Activated T-cell treated with anti-CD3 and anti-CD28 coated beads, Interleukin-2, amount 50 U/mL, for 24 hours (primary cell): ENCODE measurements at regions not wholly inside any gene's neighbourhood (a gene's known extent, or its start where the extent isn't known, plus 50 kb on each side); places are given as distances from the start of the nearest gene placed in this dataset.

Source experiments
- DNase-seq: peaks from one replicate; pipeline ENCODE4 v3.0.0-alpha.2; 2020
- H3K27ac Mint-ChIP-seq: 2 replicates; pipeline ENCODE4 v1.8.0; 2020; ENCODE audit warnings: mild to moderate bottlenecking, mixed read lengths
- H3K27me3 Mint-ChIP-seq: 2 replicates; pipeline ENCODE4 v1.8.0; 2020; ENCODE audit warnings: mixed read lengths
- H3K36me3 Mint-ChIP-seq: 2 replicates; pipeline ENCODE4 v1.8.0; 2020; ENCODE audit warnings: low read depth, mixed read lengths
- H3K4me1 Mint-ChIP-seq: 2 replicates; pipeline ENCODE4 v1.8.0; 2020; ENCODE audit warnings: low read depth, mixed read lengths
- H3K4me3 Mint-ChIP-seq: 2 replicates; pipeline ENCODE4 v1.8.0; 2020; ENCODE audit warnings: mild to moderate bottlenecking, moderate library complexity, mixed read lengths
- H3K9me3 Mint-ChIP-seq: 2 replicates; pipeline ENCODE4 v1.8.0; 2020; ENCODE audit warnings: mixed read lengths

DNA sequence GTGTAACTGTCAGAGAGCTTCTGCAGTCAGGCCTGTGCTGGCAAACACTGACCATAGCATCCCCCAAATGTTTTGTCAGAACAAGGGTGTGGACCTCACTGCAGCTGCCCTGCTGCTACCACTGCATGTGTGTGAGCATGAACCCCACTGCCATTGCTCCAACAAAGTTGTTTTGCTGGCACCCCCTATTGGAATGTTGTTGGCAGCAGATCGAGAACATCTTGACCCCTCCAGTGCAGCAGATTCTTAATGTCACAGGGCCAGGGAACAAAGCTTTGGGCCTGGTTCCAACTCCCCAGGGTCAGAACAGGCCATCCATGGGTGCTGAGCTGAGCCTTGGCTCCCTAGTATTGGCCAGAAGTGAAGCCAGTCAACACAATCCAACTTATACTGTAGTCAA lies 1537.4 kb downstream of the NCAM2 start:
- H3K4me3 Mint-ChIP-seq = no peak overlapping the region
- H3K9me3 Mint-ChIP-seq = peaks cover 37% of the 10 kb centered on the region

DNA sequence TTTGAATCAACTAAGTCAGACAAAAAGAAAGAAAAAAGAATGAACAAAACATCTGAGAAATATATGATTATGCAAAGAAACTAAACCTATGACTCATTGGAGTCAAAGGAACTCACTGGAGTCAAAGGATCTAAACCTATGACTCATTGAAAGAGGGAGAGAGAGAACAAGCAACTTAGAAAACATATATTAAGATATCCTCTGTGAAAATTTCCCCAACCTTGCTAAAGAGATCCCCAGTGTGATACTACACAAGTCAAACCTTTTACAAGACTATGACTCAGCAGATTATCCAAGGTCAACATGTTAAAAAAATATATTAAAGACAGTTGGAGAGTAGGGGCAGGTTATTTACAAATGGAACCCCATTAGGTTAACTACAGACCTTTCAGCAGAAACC lies 1538.3 kb downstream of the NCAM2 start:
- H3K4me1 Mint-ChIP-seq = peaks cover 13% of the 10 kb centered on the region
- H3K27ac Mint-ChIP-seq = no peak overlapping the region
- H3K36me3 Mint-ChIP-seq = no peaks in the 10 kb centered on the region
- no peak overlapping the region for H3K4me3 Mint-ChIP-seq
- H3K9me3 Mint-ChIP-seq = peaks cover 38% of the 10 kb centered on the region
- no peak for DNase-seq
- H3K27me3 Mint-ChIP-seq = no peaks in the 10 kb centered on the region

More for the DNA sequence above, 1537.4 kb downstream of the NCAM2 start:
- H3K27me3 Mint-ChIP-seq = no peaks in the 10 kb centered on the region
- H3K27ac Mint-ChIP-seq = no peak overlapping the region
- no peak for DNase-seq
- no peaks in the 10 kb centered on the region for H3K36me3 Mint-ChIP-seq
- peaks cover 13% of the 10 kb centered on the region for H3K4me1 Mint-ChIP-seq

DNA sequence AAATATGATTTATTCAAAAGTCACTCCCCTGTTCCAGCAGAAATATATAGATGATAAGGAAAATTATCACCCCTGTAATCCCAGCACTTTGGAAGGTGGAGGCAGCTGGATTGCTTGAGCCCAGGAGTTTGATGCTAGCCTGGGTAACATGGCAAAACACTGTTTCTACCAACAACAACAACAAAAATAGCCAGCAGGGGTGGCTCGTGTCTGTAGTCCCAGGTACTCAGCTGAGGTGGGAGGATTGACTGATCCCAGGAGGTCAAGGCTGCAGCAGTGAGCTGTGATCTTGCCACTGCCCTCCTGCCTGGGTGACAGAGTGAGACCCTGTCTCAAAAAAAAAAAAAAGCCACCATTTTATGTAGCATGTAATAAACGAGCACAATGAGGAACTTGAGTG lies 1546.5 kb downstream of the NCAM2 start:
- no peak overlapping the region for H3K27ac Mint-ChIP-seq
- no peaks in the 10 kb centered on the region for H3K27me3 Mint-ChIP-seq
- no peaks in the 10 kb centered on the region for H3K4me1 Mint-ChIP-seq
- H3K9me3 Mint-ChIP-seq = peaks cover 10% of the 10 kb centered on the region
- H3K36me3 Mint-ChIP-seq = no peaks in the 10 kb centered on the region
- no peak for DNase-seq
- H3K4me3 Mint-ChIP-seq = no peak overlapping the region

DNA sequence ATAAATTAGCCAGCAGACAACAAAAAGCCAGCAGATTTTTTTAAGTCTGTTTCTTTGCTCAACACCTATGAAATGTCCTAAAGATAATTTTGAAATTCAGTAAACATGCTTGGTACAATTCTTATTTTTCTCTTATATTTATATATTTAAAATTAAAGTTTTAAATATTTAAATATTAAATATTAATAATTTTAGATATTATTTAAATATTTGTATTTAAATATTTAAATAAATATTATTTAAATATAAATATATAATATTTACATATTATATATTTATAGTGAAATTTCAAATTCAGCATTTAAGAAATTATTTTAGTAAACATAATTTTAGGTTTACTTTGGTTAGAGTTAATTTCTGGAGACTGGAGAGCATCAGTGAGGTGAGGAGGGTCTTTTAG lies 1554.2 kb downstream of the NCAM2 start:
- no peaks in the 10 kb centered on the region for H3K4me1 Mint-ChIP-seq
- H3K4me3 Mint-ChIP-seq = no peak overlapping the region
- DNase-seq = no peak
- no peaks in the 10 kb centered on the region for H3K36me3 Mint-ChIP-seq
- no peak overlapping the region for H3K27ac Mint-ChIP-seq
- no peaks in the 10 kb centered on the region for H3K9me3 Mint-ChIP-seq
- H3K27me3 Mint-ChIP-seq = no peaks in the 10 kb centered on the region

DNA sequence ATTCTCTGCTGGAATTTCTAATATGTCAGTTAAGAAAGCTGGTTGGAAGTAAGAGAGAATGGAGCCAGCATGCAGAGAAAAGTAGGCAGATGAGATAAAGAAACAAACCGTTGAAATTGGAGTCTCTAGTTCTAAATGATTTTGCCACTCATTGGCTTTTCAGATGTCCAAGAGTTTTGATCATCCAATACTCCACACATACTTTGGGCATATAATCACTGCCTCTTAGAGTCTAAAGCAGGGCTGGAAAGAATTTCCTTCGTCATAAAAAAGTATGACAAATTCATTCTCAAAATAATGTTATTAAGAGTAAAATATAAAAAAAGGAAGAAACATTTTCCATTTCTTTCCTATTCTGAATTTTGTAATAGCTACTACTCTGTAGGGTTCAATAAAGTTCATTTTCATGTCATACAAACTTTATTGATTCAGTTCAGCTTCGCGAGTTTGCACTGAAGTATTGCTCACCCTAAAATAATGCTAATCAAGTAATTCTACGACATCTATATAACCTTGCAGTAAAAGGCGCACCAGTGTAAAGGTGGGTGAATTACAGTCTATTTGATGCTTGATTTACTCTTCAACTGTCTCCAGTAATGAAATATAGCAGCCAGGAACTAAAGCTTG lies 1556.6 kb downstream of the NCAM2 start:
- no peak overlapping the region for H3K4me3 Mint-ChIP-seq
- no peaks in the 10 kb centered on the region for H3K36me3 Mint-ChIP-seq
- no peak for DNase-seq
- H3K4me1 Mint-ChIP-seq = no peaks in the 10 kb centered on the region
- H3K27me3 Mint-ChIP-seq = no peaks in the 10 kb centered on the region
- H3K9me3 Mint-ChIP-seq = no peaks in the 10 kb centered on the region
- no peak overlapping the region for H3K27ac Mint-ChIP-seq

DNA sequence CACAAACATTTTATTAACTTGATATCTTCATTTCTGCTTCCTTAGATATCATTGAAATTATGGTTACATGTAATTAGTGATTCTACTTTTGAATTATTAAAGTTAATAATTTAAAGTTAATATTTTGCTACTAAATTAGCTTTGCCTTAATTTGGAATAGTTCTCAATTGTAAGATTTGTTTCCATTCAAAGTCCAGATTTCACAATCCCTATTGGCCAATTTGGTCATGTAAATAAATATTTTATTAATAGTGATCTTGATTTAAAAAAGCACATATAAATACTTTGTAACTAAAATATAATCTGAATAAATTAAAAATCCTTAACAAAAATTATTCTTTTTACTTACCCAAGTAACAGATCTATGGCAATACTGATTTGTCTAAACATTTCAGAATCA lies 1558.6 kb downstream of the NCAM2 start:
- H3K4me3 Mint-ChIP-seq = no peak overlapping the region
- DNase-seq = no peak
- H3K27ac Mint-ChIP-seq = no peak overlapping the region
- H3K27me3 Mint-ChIP-seq = no peaks in the 10 kb centered on the region
- peaks cover 5% of the 10 kb centered on the region for H3K9me3 Mint-ChIP-seq
- no peaks in the 10 kb centered on the region for H3K36me3 Mint-ChIP-seq
- no peaks in the 10 kb centered on the region for H3K4me1 Mint-ChIP-seq

DNA sequence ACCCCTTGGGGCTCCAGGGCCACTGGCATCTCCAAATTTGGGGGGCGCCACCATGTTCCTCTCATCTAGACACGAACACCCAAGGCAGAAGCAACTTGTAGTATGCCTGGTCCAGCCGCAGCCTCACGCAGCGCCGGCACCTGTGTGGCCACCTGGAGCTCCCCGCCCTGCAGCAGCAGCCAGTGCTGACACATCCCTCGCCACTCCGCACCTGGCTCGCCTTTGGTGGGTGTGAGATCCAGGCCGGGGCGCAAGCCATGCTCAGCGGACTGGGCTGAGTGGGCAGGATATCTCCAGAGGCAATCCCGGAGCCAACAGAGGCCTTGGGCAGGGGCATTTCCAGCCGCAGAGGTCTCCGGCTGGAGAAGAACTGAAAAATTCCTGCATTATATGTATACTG lies 1563.7 kb downstream of the NCAM2 start:
- Mint-ChIP-seq H3K27ac (no peak overlapping the region), H3K4me3 (no peak overlapping the region), H3K4me1 (no peaks in the 10 kb centered on the region), H3K27me3 (no peaks in the 10 kb centered on the region), H3K36me3 (no peaks in the 10 kb centered on the region), H3K9me3 (peaks cover 5% of the 10 kb centered on the region)
- DNase-seq = no peak

DNA sequence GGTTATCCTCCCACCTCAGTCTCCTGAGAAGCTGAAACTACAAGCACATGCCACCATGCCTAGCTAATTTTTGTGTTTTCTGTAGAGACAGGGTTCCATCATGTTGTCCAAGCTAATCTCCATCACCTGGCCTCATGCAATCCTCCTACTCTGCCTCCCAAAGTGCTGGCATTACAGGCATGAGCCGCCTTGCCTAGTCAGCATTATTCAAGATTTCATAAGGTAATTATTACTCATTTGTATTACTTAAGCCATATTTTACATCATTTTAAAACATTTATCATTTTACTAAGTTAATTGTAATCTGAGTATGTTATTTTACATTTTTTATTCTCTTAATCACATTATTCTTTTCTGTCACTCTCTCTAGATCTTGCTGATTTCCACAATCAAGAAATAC lies 1575.6 kb downstream of the NCAM2 start:
- H3K4me3 Mint-ChIP-seq = no peak overlapping the region
- H3K9me3 Mint-ChIP-seq = peaks cover 2% of the 10 kb centered on the region
- no peak for DNase-seq
- H3K4me1 Mint-ChIP-seq = no peaks in the 10 kb centered on the region
- H3K27me3 Mint-ChIP-seq = no peaks in the 10 kb centered on the region
- H3K36me3 Mint-ChIP-seq = no peaks in the 10 kb centered on the region
- H3K27ac Mint-ChIP-seq = no peak overlapping the region

DNA sequence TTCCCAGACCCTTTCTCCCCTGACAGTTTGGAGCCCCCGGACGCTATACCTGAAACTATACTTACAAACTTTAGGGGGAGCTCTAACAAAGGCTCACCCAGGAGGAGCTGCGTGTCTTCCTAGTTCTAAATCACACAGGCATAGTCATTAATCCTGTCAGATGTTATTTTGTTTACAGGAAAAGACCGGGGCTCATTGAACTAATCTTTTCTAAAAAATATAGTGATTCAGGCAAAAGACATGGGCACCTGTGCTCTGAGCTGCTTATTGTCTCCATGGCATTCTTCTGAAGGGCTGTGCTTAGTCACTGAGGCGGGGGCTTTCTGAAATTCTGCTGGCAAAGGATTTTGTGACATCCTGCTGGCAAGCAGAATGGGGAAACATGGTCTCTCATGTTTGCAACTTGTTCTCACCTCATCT lies 1577.0 kb downstream of the NCAM2 start:
- Mint-ChIP-seq H3K36me3 (no peaks in the 10 kb centered on the region), H3K27me3 (no peaks in the 10 kb centered on the region), H3K4me1 (no peaks in the 10 kb centered on the region), H3K4me3 (no peak overlapping the region), H3K9me3 (peaks cover 2% of the 10 kb centered on the region), H3K27ac (no peak overlapping the region)
- DNase-seq = no peak

DNA sequence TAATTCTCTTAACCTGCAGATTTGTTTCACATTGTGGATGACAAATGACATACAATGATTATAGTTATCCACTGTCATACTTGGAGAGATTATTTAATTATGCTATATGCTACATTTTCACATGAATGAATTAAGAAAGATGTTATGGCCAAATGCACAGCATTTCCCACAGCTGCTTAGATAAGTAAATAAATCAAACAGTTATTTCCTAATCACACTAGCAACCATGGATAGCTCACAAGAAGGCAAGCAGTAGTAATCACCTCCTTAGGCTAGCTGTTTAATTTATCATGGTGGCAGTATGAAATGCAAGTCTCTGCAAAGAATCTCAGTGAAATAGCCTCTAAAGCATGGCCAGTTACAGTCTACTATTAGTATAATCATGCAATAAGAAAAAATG lies 1581.5 kb downstream of the NCAM2 start:
- Mint-ChIP-seq H3K4me3 (no peak overlapping the region), H3K4me1 (no peaks in the 10 kb centered on the region), H3K36me3 (no peaks in the 10 kb centered on the region), H3K27ac (no peak overlapping the region), H3K27me3 (no peaks in the 10 kb centered on the region), H3K9me3 (peaks cover 2% of the 10 kb centered on the region)
- no peak for DNase-seq

DNA sequence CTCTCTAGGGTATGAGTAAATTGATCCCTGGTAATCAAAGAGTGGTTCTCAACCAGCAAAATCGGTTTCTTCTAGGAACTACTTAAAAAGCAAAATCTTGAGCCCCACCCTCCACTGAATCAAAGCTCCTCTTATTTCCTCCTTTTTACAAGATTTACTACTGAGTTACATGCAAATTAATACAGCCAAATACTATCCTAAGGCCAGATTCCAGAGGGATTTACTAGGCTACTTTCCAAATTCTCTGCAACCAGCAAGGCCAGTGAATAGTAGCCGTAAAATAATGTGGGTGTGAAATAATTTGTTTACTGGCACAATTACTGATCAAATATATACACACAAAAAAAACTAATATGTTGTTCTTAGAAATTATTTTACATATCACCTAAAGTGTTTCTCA lies 1583.8 kb downstream of the NCAM2 start:
- H3K4me1 Mint-ChIP-seq = no peaks in the 10 kb centered on the region
- H3K9me3 Mint-ChIP-seq = no peaks in the 10 kb centered on the region
- DNase-seq = no peak
- H3K27ac Mint-ChIP-seq = no peak overlapping the region
- H3K36me3 Mint-ChIP-seq = no peaks in the 10 kb centered on the region
- no peaks in the 10 kb centered on the region for H3K27me3 Mint-ChIP-seq
- no peak overlapping the region for H3K4me3 Mint-ChIP-seq

DNA sequence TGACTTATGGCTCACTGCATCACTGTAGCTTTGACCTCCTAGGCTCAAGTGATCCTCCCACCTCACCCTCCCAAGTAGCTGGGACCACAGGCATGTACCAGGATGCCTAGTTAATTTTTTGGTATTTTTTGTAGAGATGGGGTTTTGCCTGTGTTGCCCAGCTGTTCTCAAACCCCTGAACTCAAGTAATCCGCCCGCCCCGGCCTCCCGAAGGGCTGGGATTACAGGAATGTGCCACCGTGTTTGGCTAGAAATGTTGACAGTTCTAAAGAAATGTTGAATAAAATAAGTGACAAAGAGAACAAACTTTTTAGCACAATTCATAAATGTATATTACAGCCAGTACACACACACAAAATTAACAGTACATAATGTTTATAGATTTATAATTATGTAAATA lies 1586.1 kb downstream of the NCAM2 start:
- DNase-seq = no peak
- Mint-ChIP-seq H3K9me3 (no peaks in the 10 kb centered on the region), H3K36me3 (no peaks in the 10 kb centered on the region), H3K4me3 (no peak overlapping the region), H3K4me1 (no peaks in the 10 kb centered on the region), H3K27ac (no peak overlapping the region), H3K27me3 (no peaks in the 10 kb centered on the region)

DNA sequence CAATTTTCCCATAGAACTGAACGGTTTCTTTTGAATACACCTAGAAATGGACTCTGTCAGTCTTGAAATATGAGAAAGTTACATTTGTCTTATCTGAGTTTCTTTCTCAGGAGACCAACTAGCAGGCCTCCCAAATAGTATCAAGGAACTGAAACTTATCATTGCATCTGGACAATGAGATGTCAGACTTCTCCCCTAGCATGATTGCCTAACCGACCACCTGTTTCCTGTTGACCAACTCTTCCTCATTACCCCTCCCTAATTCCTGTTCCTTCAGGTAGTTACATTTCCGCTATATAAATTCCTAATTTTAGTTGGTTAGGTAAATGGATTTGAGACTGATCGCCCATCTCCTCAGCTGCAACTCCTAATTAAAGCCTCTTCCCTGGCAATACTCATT lies 1587.3 kb downstream of the NCAM2 start:
- Mint-ChIP-seq H3K4me3 (no peak overlapping the region), H3K36me3 (no peaks in the 10 kb centered on the region), H3K9me3 (no peaks in the 10 kb centered on the region), H3K4me1 (no peaks in the 10 kb centered on the region), H3K27ac (no peak overlapping the region), H3K27me3 (no peaks in the 10 kb centered on the region)
- no peak for DNase-seq

DNA sequence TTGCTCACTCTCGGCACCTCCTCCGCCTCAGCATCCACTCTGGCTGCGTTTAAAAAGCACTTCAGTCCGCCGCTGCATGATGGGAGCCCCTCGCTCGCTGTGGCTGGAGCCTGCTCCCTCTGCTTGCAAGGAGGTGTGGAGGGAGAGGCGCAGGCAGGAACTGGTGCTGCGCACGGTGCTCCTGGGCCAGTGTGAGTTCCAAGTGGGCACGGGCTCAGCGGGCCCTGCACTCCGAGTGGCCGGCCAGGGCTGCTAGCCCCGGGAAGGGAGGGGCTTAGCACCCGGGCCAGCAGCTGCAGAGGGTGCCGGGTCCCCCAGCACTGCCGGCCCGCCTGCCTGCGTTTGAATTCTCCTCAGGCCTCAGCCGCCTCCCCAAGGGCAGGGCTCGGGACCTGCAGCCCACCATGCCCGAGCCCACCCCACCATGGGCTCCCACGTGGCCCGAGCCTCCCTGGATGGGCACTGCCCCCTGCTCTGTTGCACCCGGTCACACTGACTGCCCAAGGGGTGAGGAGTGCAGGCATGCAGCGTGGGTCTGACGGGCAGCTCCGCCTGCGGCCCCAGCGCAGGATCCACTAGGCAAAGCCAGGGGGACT lies 1599.5 kb downstream of the NCAM2 start:
- no peak overlapping the region for H3K27ac Mint-ChIP-seq
- H3K9me3 Mint-ChIP-seq = peaks cover 7% of the 10 kb centered on the region
- no peaks in the 10 kb centered on the region for H3K4me1 Mint-ChIP-seq
- no peaks in the 10 kb centered on the region for H3K27me3 Mint-ChIP-seq
- no peaks in the 10 kb centered on the region for H3K36me3 Mint-ChIP-seq
- no peak overlapping the region for H3K4me3 Mint-ChIP-seq
- no peak for DNase-seq

DNA sequence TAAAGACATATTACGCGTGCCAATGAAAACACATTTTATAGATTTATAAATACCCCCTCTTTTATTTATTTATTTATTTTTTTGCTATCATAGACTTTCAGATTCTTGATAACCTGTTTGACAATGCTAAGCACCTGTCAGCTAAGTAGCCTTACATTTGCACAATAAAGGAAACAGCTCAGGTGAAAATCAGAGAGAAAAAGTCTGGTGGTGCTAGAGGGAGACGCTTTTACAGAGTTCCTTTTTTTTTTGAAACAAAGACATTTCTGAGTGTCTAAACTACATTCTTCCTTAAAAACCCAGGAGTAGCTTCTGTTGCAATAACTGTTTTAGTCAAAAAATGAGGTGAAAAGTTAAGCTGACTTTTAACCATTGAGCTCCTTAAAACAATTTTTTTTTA lies 1611.6 kb downstream of the NCAM2 start:
- Mint-ChIP-seq H3K9me3 (no peaks in the 10 kb centered on the region), H3K27me3 (no peaks in the 10 kb centered on the region), H3K4me3 (no peak overlapping the region), H3K36me3 (no peaks in the 10 kb centered on the region), H3K4me1 (no peaks in the 10 kb centered on the region), H3K27ac (no peak overlapping the region)
- DNase-seq = no peak

DNA sequence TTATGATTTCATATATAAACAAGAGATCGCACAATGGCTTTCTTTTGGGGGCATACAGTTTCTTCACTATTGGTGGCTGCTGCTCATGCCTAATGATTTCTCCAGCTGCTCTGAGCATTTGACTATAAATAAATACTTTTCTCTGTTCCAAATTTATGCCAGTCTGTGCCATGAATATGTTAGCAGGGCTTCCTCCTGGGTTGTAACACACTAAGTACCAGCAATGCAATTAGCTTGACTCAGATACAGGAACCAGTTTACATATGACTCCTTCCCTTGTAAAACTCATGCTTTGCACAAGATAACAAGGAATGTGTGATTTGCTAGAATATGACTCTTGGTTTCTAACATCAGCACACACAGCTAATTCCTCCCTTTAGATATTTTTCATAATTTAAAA lies 1629.7 kb downstream of the NCAM2 start:
- H3K27me3 Mint-ChIP-seq = no peaks in the 10 kb centered on the region
- H3K4me3 Mint-ChIP-seq = no peak overlapping the region
- no peak for DNase-seq
- H3K4me1 Mint-ChIP-seq = no peaks in the 10 kb centered on the region
- H3K36me3 Mint-ChIP-seq = no peaks in the 10 kb centered on the region
- no peaks in the 10 kb centered on the region for H3K9me3 Mint-ChIP-seq
- no peak overlapping the region for H3K27ac Mint-ChIP-seq
